ENCODE measurements at regions not wholly inside any gene's neighbourhood (a gene's known extent, or its start where the extent isn't known, plus 50 kb on each side); places are given as distances from the start of the nearest gene placed in this dataset.

GRCh38 chr22:47372596-47373385, 610.3 kb downstream of the TBC1D22A start:
- no peak for ATAC-seq (ENCODE audit: low FRiP score)
- no peak for DNase-seq (ENCODE audit: low spot score)
- no peak for TF ChIP-seq CTCF (IDR thresholded peaks at IDR 0.05)

GRCh38 chr22:47372111-47372581, 609.7 kb downstream of the TBC1D22A start:
- no peak for ATAC-seq (ENCODE audit: low FRiP score)
- no peak for DNase-seq (ENCODE audit: low spot score)
- no peak for TF ChIP-seq CTCF (IDR thresholded peaks at IDR 0.05)

GRCh38 chr22:47371263-47372090, 609.0 kb downstream of the TBC1D22A start:
- DNase-seq (ENCODE audit: low spot score) (no peak), ATAC-seq (ENCODE audit: low FRiP score) (peak; percentile 40)
- no peak for TF ChIP-seq CTCF (IDR thresholded peaks at IDR 0.05)

GRCh38 chr22:47370448-47371262, 608.2 kb downstream of the TBC1D22A start:
- TF ChIP-seq CTCF (IDR thresholded peaks at IDR 0.05), result no peak
- no peak for DNase-seq (ENCODE audit: low spot score)
- no peak for ATAC-seq (ENCODE audit: low FRiP score)

- no peak for DNase-seq (ENCODE audit: low spot score)
- ATAC-seq (ENCODE audit: low FRiP score), result no peak
- no peak for TF ChIP-seq CTCF (IDR thresholded peaks at IDR 0.05)
Observed at GRCh38 chr22:47369431-47370015, 607.1 kb downstream of the TBC1D22A start.

- TF ChIP-seq CTCF (IDR thresholded peaks at IDR 0.05), result no peak
- DNase-seq (ENCODE audit: low spot score) (no peak), ATAC-seq (ENCODE audit: low FRiP score) (no peak)
Observed at GRCh38 chr22:47369020-47369419, 606.6 kb downstream of the TBC1D22A start.

Data from omental fat pad (tissue), 3 donors.